Smooth muscle cell (in vitro differentiated cells): ENCODE measurements at regions not wholly inside any gene's neighbourhood (a gene's known extent, or its start where the extent isn't known, plus 50 kb on each side); places are given as distances from the start of the nearest gene placed in this dataset.

Experiments
- DNase-seq: peaks from one replicate; lab custom pipeline; 2025; ENCODE audit not compliant: unreplicated experiment; lab: John Stamatoyannopoulos, UW
- H2AFZ ChIP-seq: fragments of 200-600 bp; sonication (generic); 2 replicates; pipeline ENCODE4 v1.6.0; 2016; ENCODE audit warnings: antibody characterized with exemption, low read depth, mild to moderate bottlenecking
- H3F3A ChIP-seq: fragments of 200-600 bp; sonication (generic); 2 replicates; pipeline ENCODE4 v1.6.0; 2017; ENCODE audit warnings: antibody characterized with exemption, low read depth
- H3K27ac ChIP-seq: fragments of 200-600 bp; sonication (generic); 2 replicates; pipeline ENCODE4 v1.5.1; 2016; ENCODE audit warnings: low read depth, mild to moderate bottlenecking
- H3K27me3 ChIP-seq: fragments of 200-600 bp; sonication (generic); 2 replicates; pipeline ENCODE4 v1.6.1; 2016; ENCODE audit warnings: low read depth, mild to moderate bottlenecking
- H3K36me3 ChIP-seq: fragments of 200-600 bp; sonication (generic); 2 replicates; pipeline ENCODE4 v1.5.1; 2016; ENCODE audit warnings: low read depth
- H3K4me1 ChIP-seq: fragments of 200-600 bp; sonication (generic); 2 replicates; pipeline ENCODE4 v1.5.1; 2016; ENCODE audit warnings: low read depth
- H3K4me2 ChIP-seq: fragments of 200-600 bp; sonication (generic); 2 replicates; pipeline ENCODE4 v1.6.0; 2016; ENCODE audit warnings: mild to moderate bottlenecking
- H3K4me3 ChIP-seq: fragments of 200-600 bp; sonication (generic); 2 replicates; pipeline ENCODE4 v1.5.1; 2016; ENCODE audit warnings: mild to moderate bottlenecking
- H3K79me2 ChIP-seq: fragments of 200-600 bp; sonication (generic); 2 replicates; pipeline ENCODE4 v1.6.0; 2016; ENCODE audit warnings: low read depth, mild to moderate bottlenecking
- H3K9ac ChIP-seq: fragments of 200-600 bp; sonication (generic); 2 replicates; pipeline ENCODE4 v1.6.0; 2016; ENCODE audit warnings: low read depth
- H3K9me3 ChIP-seq: fragments of 200-600 bp; sonication (generic); replicated peaks from 2 replicates; pipeline ENCODE4 v1.5.1; 2016; ENCODE audit warnings: low read depth
- H4K20me1 ChIP-seq: fragments of 200-600 bp; sonication (generic); 2 replicates; pipeline ENCODE4 v1.6.0; 2016; ENCODE audit warnings: low read depth
- WGBS: methylation state at CpG from one replicate; pipeline ENCODE4 v1.1.7; 2016; ENCODE audit warnings: low lambda C conversion rate; 5-methylcytosine and 5-hydroxymethylcytosine counted together
- TF ChIP-seq, protein P1 (sequence below): fragments of 200-600 bp; sonication (generic); IDR thresholded peaks from 2 replicates; pipeline ENCODE4 v1.5.1; 2017; ENCODE audit warnings: borderline replicate concordance, mild to moderate bottlenecking, antibody characterized with exemption; ENCODE audit not compliant: insufficient read depth, poor library complexity, severe bottlenecking

- no peak overlapping the region for H2AFZ ChIP-seq
- H3K79me2 ChIP-seq = no peaks in the 10 kb centered on the region
- H3K9ac ChIP-seq = no peak overlapping the region
- no peaks in the 10 kb centered on the region for H3F3A ChIP-seq
- DNase-seq = no peak
- H3K4me3 ChIP-seq = no peak overlapping the region
- 94% methylated on average over 5 of the region's 5 CpGs for WGBS
- TF ChIP-seq, protein P1, sequence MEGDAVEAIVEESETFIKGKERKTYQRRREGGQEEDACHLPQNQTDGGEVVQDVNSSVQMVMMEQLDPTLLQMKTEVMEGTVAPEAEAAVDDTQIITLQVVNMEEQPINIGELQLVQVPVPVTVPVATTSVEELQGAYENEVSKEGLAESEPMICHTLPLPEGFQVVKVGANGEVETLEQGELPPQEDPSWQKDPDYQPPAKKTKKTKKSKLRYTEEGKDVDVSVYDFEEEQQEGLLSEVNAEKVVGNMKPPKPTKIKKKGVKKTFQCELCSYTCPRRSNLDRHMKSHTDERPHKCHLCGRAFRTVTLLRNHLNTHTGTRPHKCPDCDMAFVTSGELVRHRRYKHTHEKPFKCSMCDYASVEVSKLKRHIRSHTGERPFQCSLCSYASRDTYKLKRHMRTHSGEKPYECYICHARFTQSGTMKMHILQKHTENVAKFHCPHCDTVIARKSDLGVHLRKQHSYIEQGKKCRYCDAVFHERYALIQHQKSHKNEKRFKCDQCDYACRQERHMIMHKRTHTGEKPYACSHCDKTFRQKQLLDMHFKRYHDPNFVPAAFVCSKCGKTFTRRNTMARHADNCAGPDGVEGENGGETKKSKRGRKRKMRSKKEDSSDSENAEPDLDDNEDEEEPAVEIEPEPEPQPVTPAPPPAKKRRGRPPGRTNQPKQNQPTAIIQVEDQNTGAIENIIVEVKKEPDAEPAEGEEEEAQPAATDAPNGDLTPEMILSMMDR = no peak
- H4K20me1 ChIP-seq = no peaks in the 10 kb centered on the region
- no peaks in the 10 kb centered on the region for H3K9me3 ChIP-seq
- no peak overlapping the region for H3K4me2 ChIP-seq
- H3K36me3 ChIP-seq = no peaks in the 10 kb centered on the region
- H3K27me3 ChIP-seq = no peaks in the 10 kb centered on the region
- H3K27ac ChIP-seq = no peak overlapping the region
- no peaks in the 10 kb centered on the region for H3K4me1 ChIP-seq
These were observed 248.5 kb downstream of the HAUS1 start for GRCh38 chr18:46352520-46353250.

DNA sequence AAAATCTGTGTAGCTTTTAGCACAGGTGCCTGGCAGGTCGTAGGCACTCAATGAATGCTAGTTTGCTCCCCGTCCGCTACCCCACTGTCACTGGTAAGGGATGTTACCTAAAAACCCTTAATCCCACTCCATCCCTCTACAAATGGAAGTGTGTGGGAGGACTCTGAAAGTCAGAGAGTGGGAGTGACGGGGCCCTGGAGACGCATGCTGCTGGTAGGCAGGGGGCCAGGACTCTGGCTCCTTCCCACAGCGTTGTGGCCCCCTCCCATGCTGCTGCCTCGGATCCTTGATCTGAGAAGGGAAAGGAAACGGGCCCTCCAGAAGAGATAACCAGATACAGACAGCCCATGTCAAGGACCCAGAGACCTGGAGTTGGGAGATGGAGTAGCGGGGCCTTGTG, 249.3 kb downstream of the HAUS1 start:
- TF ChIP-seq, protein P1 = no peak

GRCh38 chr18:46356278-46357033, 252.3 kb downstream of the HAUS1 start:
- H3K27me3 ChIP-seq = no peaks in the 10 kb centered on the region
- H3K4me1 ChIP-seq = no peaks in the 10 kb centered on the region
- 71% methylated on average over 9 of the region's 9 CpGs for WGBS
- H3K27ac ChIP-seq = no peak overlapping the region
- H3K4me2 ChIP-seq = no peak overlapping the region
- no peak overlapping the region for H3K9ac ChIP-seq
- TF ChIP-seq, protein P1 = no peak
- no peaks in the 10 kb centered on the region for H3K9me3 ChIP-seq
- no peaks in the 10 kb centered on the region for H4K20me1 ChIP-seq
- no peaks in the 10 kb centered on the region for H3K79me2 ChIP-seq
- H3F3A ChIP-seq = no peaks in the 10 kb centered on the region
- H3K36me3 ChIP-seq = no peaks in the 10 kb centered on the region
- no peak for DNase-seq
- no peak overlapping the region for H2AFZ ChIP-seq
- H3K4me3 ChIP-seq = no peak overlapping the region

More for the DNA sequence above, 249.3 kb downstream of the HAUS1 start:
- Histone ChIP-seq H3K9ac (no peak overlapping the region), H3K27ac (no peak overlapping the region), H3F3A (no peaks in the 10 kb centered on the region), H3K36me3 (no peaks in the 10 kb centered on the region), H3K4me3 (no peak overlapping the region), H4K20me1 (no peaks in the 10 kb centered on the region), H3K27me3 (no peaks in the 10 kb centered on the region), H3K4me2 (no peak overlapping the region), H3K4me1 (no peaks in the 10 kb centered on the region), H2AFZ (no peak overlapping the region), H3K9me3 (no peaks in the 10 kb centered on the region), H3K79me2 (no peaks in the 10 kb centered on the region)
- DNase-seq = no peak
- WGBS = 89% methylated on average over 9 of the region's 9 CpGs
